Lung (tissue), 11 donors: ENCODE measurements at regions not wholly inside any gene's neighbourhood (a gene's known extent, or its start where the extent isn't known, plus 50 kb on each side); places are given as distances from the start of the nearest gene placed in this dataset.

Experiments
- ATAC-seq: fragments of 200-7000 bp; cut with Tn5 transposase; one replicate; pipeline ENCODE4 v1.9.1; 2020; ENCODE audit warnings: moderate number of reproducible peaks; ENCODE audit not compliant: insufficient read depth, low FRiP score
- DNase-seq, 3 donors: peaks; one replicate each; pipeline ENCODE4 v3.0.0-alpha.2; 2013 to 2017
- H3K27ac ChIP-seq, 2 donors: one replicate each; pipeline ENCODE4 v1.5.1; 2013; ENCODE audit warnings: mild to moderate bottlenecking in 2 of 2, moderate library complexity in 2 of 2, control low read depth in 1 of 2, inconsistent platforms in 1 of 2, low read depth in 1 of 2, low read length in 1 of 2
- H3K27me3 ChIP-seq, 3 donors: one replicate each; pipeline ENCODE4 v1.5.1; 2013; ENCODE audit warnings: low read length in 2 of 3; ENCODE audit not compliant: control insufficient read depth in 3 of 3, insufficient read depth in 3 of 3
- H3K36me3 ChIP-seq, 4 donors: one replicate each; pipeline ENCODE4 v1.5.1; 2013; ENCODE audit warnings: low read length in 4 of 4, mild to moderate bottlenecking in 1 of 4, moderate library complexity in 1 of 4; ENCODE audit not compliant: control insufficient read depth in 4 of 4, insufficient read depth in 4 of 4
- H3K4me1 ChIP-seq, 5 donors: one replicate each; pipeline ENCODE4 v1.5.1; 2013; ENCODE audit warnings: low read length in 5 of 5, mild to moderate bottlenecking in 2 of 5, moderate library complexity in 1 of 5; ENCODE audit not compliant: control insufficient read depth in 5 of 5, insufficient read depth in 5 of 5
- H3K4me3 ChIP-seq: one replicate; pipeline ENCODE4 v1.5.1; 2013; ENCODE audit warnings: mild to moderate bottlenecking, control low read depth, moderate library complexity
- H3K9ac ChIP-seq, 2 donors: one replicate each; pipeline ENCODE4 v1.5.1; 2013; ENCODE audit warnings: low read length in 2 of 2, control low read depth in 1 of 2; ENCODE audit not compliant: insufficient read depth in 1 of 2
- H3K9me3 ChIP-seq, 4 donors: one replicate each; pipeline ENCODE4 v1.5.1; 2013; ENCODE audit warnings: low read length in 3 of 4, mild to moderate bottlenecking in 1 of 4, moderate library complexity in 1 of 4; ENCODE audit not compliant: control insufficient read depth in 4 of 4, insufficient read depth in 3 of 4
- WGBS, 2 donors: extraction: QIAGEN DNeasy Blood & Tissue Kit; methylation state at CpG; one replicate each; pipeline ENCODE4 v1.1.7; 2013; 5-methylcytosine and 5-hydroxymethylcytosine counted together
- TF ChIP-seq, protein P1 (sequence below): IDR thresholded peaks from 2 replicates; pipeline ENCODE4 v1.5.1; 2012; ENCODE audit warnings: mild to moderate bottlenecking; ENCODE audit errors: control extremely low read depth, extremely low read depth
- donor health status: control.
- donor health status: control.
- donor health status: Bipolar disorder and iron deficiency.
- donor health status: healthy.
- donor health status: DM: yes; HTN: yes; CAD: no.

DNA sequence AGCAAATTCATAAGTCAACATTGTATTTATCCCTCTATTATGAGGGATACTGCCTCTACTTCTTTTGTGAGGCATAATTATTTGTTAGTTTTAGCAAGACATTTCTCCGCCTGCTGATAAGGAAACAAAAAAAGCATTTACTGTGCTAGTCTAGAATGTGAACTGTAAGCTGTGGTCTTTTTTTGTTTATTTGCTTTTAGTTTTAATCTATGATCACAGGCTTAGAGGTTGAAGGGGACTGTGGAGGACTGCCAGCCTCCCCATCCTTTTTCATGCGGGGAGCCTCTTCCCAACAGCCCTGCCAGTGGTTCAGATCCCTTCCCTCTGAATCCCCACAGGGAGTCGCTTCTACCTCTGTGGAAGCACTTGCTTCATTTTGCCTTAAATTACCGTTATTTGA lies 331.0 kb upstream of the ROPN1 start:
- TF ChIP-seq, protein P1, sequence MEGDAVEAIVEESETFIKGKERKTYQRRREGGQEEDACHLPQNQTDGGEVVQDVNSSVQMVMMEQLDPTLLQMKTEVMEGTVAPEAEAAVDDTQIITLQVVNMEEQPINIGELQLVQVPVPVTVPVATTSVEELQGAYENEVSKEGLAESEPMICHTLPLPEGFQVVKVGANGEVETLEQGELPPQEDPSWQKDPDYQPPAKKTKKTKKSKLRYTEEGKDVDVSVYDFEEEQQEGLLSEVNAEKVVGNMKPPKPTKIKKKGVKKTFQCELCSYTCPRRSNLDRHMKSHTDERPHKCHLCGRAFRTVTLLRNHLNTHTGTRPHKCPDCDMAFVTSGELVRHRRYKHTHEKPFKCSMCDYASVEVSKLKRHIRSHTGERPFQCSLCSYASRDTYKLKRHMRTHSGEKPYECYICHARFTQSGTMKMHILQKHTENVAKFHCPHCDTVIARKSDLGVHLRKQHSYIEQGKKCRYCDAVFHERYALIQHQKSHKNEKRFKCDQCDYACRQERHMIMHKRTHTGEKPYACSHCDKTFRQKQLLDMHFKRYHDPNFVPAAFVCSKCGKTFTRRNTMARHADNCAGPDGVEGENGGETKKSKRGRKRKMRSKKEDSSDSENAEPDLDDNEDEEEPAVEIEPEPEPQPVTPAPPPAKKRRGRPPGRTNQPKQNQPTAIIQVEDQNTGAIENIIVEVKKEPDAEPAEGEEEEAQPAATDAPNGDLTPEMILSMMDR, result no peak
- peak; percentile 34 to 64 (median 44) for DNase-seq
- peaks cover 0 to 14% (median 0%) of the 10 kb centered on the region in 5 donors for H3K4me1 ChIP-seq
- no peaks in the 10 kb centered on the region for H3K9me3 ChIP-seq
- H3K27ac ChIP-seq, result no peak overlapping the region
- H3K4me3 ChIP-seq, result no peak overlapping the region
- no peak overlapping the region for H3K9ac ChIP-seq
- peaks cover 0 to 4% (median 0%) of the 10 kb centered on the region in 3 donors for H3K27me3 ChIP-seq
- peaks cover 0 to 9% (median 2%) of the 10 kb centered on the region in 4 donors for H3K36me3 ChIP-seq
- no peak for ATAC-seq
- 77 to 94% methylated on average over 4 of the region's 4 CpGs for WGBS, 2 donors

DNA sequence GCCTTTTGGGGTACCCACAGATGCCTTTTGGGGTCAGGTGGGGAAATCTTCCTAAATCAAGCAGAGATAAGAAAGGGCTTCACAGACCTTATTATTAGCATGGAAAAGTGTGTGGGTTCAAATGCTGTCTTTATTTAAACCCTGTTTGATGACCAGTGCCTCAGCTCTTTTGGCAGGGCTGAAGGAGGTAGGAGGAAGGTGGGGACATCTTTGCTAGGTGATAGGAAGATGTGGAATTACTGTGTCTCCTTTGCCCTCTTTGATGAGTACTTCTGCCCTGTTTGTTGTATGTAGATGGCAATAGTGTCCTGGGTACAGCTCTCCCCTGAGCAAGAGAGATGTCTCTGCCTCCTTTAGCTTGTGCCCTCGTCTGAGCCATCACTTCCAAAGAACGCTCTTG lies 333.3 kb upstream of the ROPN1 start:
- Histone ChIP-seq H3K4me3 (no peak overlapping the region), H3K27ac (no peak overlapping the region), H3K27me3 (peaks cover 0 to 4% (median 0%) of the 10 kb centered on the region in 3 donors), H3K36me3 (peaks cover 0 to 9% (median 2%) of the 10 kb centered on the region in 4 donors), H3K4me1 (peaks cover 0 to 11% (median 0%) of the 10 kb centered on the region in 5 donors), H3K9ac (no peak overlapping the region), H3K9me3 (no peaks in the 10 kb centered on the region)
- ATAC-seq, result no peak
- WGBS, 2 donors, result 84 to 87% methylated on average over 2 of the region's 2 CpGs
- TF ChIP-seq, protein P1, result no peak
- DNase-seq, result no peak

DNA sequence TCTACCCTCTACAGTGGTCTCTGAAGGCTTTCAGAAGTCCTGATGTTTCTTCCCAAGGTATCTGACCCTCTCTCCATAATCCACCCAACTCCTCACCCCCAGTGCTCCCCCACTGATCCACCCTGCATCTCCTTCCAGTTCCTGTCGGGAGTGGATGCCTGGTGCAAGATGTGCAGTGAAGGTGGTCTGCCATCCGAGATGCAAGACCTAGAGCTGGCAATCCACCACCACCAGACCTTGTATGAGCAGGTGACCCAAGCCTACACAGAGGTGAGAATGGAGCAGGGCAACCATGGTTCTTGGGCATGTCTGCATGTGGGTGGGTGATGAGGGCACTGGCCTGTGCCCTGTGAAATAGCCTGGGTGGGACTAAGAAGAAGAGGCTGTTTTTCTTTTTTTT lies 337.8 kb upstream of the ROPN1 start:
- H3K4me3 ChIP-seq, result no peak overlapping the region
- H3K4me1 ChIP-seq, result no peaks in the 10 kb centered on the region
- TF ChIP-seq, protein P1, result no peak
- ATAC-seq, result no peak
- DNase-seq, result no peak
- no peak overlapping the region for H3K27ac ChIP-seq
- 91 to 95% methylated on average over 2 of the region's 2 CpGs for WGBS, 2 donors
- H3K27me3 ChIP-seq, result no peaks in the 10 kb centered on the region
- H3K9me3 ChIP-seq, result no peaks in the 10 kb centered on the region
- no peak overlapping the region for H3K9ac ChIP-seq
- peaks cover 5 to 22% (median 10%) of the 10 kb centered on the region in 4 donors for H3K36me3 ChIP-seq
